H54 (cell line): ENCODE measurements at regions not wholly inside any gene's neighbourhood (a gene's known extent, or its start where the extent isn't known, plus 50 kb on each side); places are given as distances from the start of the nearest gene placed in this dataset.
A peak's percentile ranks its signal among the peaks of the same experiment; 100 is the strongest.

ENCODE experiments used
- DNase-seq: peaks from one replicate; pipeline ENCODE4 v3.0.0; 2011; ENCODE audit warnings: low spot score, mixed read lengths; ENCODE audit not compliant: insufficient read length
- FAIRE-seq: peaks from 3 replicates; lab custom pipeline; 2011; peaks lifted over from hg19 to GRCh38; lab: Jason Lieb, UNC
- POLR2A ChIP-seq: IDR thresholded peaks from 2 replicates; pipeline ENCODE4 v1.6.1; 2011; ENCODE audit warnings: low read depth, mild to moderate bottlenecking, low read length

DNA sequence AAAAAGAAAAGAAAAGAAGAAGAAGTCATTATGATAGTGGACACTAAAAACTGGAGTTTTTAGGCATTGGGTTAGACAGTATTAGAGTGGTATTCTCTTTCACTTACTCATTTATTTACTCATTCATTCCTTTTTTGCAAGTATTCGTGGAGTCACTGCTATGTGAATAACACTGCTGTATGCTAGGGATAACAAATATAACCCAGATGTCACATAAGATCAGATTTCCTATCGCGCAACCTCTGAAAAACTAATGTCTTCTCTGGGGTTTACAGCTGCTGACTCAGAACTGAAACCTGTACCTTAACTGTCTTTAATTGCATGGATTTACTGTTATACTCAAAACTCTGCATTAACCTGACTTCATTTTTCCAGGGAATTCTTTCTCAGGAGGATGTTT lies 353.7 kb downstream of the LRIG3 start:
- no peak for TF ChIP-seq POLR2A
- no peak for FAIRE-seq
- DNase-seq, result no peak

DNA sequence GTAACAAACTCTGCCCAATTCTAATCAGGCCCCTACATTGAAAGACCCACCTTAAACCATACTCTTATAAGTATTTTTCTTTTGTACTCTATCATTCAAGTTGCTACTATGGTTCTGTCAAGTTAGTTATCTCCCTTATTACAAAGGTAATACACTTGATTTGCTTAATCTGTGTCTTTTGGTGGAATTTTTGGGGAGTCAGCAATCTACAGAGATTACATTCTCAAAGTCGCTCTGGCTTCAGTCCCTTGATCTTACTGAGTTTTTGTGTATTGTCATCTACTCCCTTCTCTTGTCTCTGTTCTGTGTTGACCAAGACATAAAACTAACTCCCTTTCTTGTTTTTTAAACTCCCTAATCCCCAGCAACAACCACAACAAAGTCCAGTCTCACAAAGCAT lies 353.1 kb downstream of the LRIG3 start:
- DNase-seq (no peak), FAIRE-seq (no peak)
- no peak for TF ChIP-seq POLR2A

DNA sequence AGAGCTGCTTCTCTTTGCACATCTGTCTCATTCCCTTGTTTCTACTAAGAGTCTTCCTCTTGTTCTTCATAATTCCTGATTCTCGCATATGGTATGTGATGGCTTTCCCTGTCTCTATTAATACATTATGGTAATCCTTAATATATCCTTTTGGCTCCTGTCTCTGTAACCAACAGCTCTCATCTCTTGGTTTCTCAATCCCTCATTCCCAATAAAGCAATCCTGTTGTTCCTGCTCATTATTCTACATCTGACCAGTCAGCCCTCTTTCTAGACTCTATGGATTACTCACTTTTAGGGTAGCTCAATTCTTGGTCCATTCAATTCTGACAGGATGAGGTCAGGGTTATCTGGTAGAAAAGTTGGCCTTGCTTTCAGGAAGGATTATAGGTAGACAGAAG lies 349.9 kb downstream of the LRIG3 start:
- no peak for TF ChIP-seq POLR2A
- FAIRE-seq, result no peak
- DNase-seq, result no peak

DNA sequence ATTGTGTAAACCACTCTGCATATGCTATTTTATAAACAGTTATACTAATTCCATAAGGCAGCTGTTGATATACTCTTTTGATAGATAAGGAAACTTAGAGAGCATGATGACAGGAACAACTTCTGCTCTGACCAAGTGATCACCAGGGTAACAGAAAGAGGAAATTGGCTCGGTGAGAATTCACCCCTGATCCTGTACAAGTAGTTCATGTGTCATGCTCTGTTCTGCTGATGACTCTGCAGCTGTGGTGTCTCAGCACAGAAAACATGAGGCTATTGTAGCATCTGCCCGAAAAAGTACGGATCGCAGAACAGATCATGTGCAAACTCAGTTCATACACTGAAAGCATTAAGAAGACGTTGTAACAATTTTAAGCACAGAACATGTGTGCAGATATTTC lies 345.0 kb downstream of the LRIG3 start:
- FAIRE-seq (peak; percentile 79), DNase-seq (no peak)
- no peak for TF ChIP-seq POLR2A

DNA sequence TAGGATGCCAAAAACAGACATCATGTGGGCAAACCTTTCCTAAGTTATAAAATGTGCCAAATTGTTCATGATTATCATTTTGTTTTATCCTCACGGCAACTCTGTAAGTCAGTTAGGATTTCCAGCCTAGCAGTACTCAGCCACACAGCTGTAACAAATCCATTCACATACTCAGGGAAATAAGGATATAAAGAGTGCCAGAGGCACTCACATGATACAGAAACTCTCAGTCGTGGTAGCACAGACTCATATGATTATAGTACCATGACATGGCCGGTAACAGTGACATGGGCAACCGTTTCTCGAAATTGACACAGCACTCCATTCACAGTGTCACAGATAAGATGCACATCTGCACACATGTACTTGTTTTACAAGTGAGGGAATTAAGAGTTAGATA lies 344.2 kb downstream of the LRIG3 start:
- FAIRE-seq (no peak), DNase-seq (no peak)
- no peak for TF ChIP-seq POLR2A

DNA sequence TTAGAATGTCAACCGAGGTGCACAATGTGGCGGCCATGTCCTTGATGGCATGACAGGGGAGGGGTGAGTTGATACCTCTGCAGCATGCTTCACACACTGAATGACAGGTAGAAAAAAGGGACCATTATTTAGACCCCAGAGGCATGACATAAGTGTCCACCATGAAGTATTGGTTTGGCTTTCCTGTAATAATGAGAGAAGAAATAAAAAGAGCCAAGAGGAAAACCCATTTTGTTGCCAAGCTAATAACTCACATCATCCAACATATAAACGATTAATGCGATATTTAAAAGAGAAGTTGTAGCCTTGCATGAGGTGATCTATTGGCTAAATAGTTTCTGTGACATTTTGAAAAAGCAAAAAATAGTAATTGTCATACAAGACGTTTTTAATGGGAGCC lies 343.4 kb downstream of the LRIG3 start:
- DNase-seq, result no peak
- TF ChIP-seq POLR2A, result no peak
- FAIRE-seq, result no peak

DNA sequence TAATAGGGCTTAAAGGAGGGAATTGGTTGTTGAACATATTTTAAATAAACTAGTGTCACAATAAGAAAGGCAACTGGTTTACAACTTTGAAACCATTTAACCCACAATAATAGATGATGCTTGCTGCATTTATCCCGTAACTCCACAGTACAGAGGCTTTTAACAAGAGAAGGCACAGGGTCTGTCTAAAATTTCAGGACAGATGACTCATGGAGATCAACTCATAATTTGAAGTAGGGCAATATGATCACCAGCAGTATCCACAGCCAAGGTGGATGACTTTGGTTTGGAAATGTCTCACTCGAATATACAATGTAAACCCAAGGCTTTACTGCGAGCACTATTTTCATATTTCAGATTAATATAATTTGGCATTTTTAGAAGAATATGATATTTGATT lies 340.2 kb downstream of the LRIG3 start:
- DNase-seq, result no peak
- TF ChIP-seq POLR2A, result no peak
- FAIRE-seq, result peak; percentile 30

DNA sequence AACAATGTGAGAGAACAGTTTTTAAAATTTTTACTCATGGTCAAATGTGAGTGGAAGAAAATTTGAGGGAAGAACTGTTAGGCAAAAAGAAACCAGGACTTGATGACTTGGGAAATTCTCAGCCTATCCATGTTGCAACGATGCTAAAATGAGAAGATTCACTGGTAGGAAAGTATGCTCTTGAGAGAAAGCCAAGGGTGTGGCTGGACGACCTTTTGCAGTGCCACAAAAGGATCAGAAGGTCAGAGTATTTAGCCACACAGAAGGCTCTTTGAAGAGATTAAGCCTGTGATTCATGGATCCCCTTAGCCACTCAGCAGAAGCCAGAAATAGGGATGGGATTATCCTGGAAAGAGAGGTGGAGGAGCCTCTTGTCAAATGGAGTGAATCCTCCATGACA lies 336.8 kb downstream of the LRIG3 start:
- DNase-seq (no peak), FAIRE-seq (no peak)
- TF ChIP-seq POLR2A, result no peak

DNA sequence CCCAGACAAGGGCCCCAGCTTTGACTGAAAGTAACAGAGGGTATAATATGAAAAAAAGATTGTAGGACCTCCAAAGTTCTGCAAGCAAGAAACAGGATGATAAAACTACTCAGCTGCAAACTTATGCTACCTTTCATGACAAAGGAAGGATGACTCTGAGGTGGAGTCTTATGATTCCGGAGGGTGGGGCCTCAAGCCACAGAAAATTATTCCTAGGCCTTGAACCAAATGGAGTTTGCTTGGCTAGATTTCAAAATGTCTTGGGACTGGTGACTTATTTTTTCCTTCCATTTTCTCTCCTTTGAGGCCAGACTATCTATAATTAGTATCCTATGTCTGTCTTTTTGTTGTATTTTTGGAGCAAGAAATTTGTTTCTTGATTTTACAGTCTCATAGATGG lies 336.4 kb downstream of the LRIG3 start:
- FAIRE-seq (no peak), DNase-seq (no peak)
- no peak for TF ChIP-seq POLR2A

DNA sequence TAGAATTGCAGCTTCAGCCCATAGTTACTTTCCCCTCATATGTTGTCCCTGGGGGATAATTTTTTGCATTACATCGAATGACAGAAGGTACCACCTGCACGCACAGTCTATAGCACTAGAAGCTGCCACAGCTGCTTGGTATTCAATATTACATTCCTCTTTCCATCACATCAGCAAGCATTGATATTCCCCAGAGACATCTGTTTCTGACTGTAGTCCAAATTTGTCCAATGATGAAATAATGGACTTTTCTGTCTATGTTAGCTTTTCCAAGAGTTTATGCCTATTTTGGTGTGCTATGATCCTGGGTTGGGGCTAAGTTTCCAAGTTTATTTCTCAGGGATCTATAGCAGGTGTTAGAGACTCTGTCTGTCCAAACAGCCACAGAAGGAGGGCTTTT lies 335.4 kb downstream of the LRIG3 start:
- DNase-seq, result no peak
- FAIRE-seq, result no peak
- TF ChIP-seq POLR2A, result no peak

DNA sequence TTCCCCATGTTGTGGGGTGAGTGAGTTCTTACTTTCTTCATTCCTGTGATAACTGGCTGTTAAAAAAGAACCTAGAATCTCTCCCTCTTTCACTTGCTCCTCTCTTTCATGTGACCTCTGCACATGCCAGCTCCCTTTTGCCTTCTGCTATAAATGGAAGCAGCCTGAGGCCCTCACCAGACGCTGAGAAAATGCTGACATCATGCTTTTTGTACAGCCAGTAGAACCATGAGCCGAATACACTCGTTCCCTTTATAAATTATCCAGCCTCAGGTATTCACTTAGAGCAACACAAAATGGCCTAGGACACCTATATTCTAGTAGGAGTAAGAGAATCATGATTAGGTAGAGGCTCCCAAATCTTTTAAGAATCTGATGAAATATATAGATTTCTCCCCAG lies 333.5 kb downstream of the LRIG3 start:
- FAIRE-seq, result no peak
- DNase-seq, result no peak
- TF ChIP-seq POLR2A, result no peak

DNA sequence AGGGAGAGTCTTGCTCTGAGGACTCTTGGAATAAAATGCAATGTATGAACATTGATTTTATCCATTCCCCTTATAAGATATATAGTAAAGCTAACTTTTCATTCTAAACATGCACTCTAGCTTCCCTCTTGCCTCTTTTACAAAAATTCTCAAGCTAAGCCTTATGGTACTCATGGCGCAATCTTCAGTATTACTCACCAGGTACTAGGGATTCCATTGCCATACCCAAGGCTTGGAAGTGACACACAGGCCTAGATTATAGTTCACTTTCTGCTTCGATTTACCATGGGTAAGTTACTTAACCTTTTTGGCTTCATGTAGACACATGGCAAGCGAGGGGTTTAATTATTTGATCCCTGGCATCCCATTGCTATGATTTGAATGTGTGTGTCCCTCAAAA lies 331.5 kb downstream of the LRIG3 start:
- FAIRE-seq (no peak), DNase-seq (no peak)
- TF ChIP-seq POLR2A, result no peak

DNA sequence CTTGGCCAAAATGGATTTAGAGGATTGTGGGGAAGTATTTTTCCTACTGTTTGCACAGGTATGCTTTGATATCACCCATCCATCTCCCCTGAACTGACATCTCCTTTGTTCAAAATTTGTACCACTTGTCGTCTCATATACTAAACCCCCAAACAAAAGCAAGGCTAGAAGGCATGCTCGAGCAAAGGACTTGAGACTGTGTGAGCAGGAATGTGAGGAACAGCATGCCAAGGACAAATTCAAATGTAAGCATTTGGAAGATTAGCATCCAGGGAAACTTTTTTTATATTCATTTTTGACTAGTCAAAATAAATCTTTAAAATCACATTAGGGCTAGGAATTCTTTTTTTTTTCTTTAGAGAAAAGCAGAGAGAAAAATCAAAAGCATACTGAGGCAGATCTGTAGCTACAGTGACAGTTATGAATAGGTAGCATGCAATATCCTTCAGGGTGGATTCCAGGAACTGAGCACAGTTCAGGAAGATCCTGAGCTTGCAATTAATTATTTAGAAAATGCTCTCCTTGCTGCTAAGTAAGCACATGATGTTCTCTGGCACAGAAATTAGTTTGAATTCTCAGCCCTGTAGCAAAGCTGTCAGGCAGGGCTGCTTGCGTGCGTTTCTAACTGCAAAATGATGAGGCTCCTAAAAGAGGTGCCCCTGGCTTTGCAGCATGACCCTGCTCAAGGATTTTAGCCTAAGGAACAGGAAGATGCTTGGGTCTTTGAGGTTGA lies 327.7 kb downstream of the LRIG3 start:
- no peak for TF ChIP-seq POLR2A
- FAIRE-seq (no peak), DNase-seq (no peak)

DNA sequence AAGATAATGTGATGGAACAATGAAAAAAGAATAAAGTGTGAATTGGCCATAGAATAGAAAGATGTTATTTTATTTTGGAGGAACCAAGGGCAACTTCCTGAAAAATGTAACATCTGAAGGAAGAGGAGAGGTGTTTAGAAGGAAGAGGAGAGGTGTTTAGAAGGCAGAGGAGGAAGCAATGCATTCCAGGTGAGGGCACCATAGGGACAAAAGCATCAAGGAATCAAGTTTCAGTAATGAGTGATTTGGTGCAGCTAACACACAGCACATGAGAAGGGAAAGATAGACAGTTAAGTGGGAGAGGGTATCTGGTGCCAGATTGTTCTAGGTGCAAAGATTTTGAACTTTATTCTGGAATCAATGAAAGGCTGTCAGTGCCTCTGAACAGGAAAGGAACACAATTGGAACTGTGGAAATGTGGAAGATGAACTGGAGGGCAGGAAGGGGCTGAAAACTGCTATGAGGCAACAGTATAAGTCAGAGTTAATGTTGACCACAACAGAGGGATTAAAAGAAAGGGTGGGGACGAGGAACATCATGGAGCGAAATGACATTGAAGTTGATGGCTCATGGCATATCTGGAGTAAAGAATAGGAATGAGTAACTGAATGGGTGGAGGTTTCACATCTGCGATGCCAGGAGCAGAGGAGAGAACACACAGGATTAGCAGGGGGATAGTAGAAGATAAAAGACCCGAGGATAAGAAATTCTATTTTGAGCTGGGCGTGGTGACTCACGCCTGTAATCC lies 326.6 kb downstream of the LRIG3 start:
- no peak for FAIRE-seq

DNA sequence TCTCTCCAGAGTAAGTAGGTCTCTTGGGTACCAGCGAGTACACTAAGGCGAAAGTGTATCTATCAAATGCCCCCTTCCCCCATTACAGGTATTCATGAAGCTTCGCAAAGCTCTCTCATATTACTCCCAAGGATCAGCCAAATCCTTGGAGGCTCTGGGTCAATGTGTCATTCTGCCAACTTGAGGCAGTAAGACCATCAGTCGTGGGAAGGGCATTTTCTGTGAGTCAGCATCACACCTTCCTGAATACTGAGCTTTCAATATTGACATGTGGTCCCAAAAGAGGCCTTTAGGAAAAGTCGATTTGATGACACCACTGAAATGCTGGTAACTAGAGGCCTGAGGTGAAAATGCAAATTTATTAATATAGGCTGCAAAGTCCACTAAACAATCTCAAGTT lies 323.9 kb downstream of the LRIG3 start:
- TF ChIP-seq POLR2A, result no peak
- no peak for FAIRE-seq
- no peak for DNase-seq

More for the DNA sequence above, 326.6 kb downstream of the LRIG3 start:
- no peak for DNase-seq
- TF ChIP-seq POLR2A, result no peak
